GM12874 (cell line): ENCODE measurements at regions not wholly inside any gene's neighbourhood (a gene's known extent, or its start where the extent isn't known, plus 50 kb on each side); places are given as distances from the start of the nearest gene placed in this dataset.

ENCODE experiments used
- TF ChIP-seq, protein P1 (sequence below): IDR thresholded peaks from 2 replicates; pipeline ENCODE4 v1.5.1; 2011; ENCODE audit warnings: low read depth, mild to moderate bottlenecking, control low read depth, low read length, moderate library complexity; ENCODE audit not compliant: insufficient read depth

DNA sequence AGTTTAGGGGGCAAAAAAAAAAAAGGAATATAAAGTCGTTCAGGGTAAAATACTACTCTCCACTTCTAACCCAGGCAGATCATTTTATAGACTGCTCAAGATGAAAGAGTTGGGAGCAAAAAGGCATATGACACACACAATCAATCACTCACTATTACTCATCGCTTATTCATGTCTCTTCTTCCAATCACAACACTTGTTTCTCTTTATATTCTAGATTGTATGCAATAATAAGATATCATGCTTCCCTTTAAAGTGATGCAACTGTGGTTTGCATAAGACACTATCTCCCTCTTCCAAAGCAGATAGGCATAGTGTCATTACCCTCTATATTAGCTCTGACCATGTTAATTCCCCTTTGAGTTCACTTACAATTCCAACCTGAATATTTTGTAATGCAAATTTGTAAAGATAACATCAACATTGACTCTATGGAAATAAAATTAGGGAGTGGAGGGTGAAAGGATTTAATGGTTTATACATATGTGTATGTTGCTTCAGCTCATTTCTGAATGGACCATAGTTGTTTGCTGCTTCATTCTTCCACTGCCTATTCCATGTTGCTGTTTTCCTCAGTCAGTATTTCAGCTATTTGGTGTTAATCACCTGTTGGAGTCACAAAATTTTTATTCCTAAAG is 154.9 kb upstream of the EPHA5 start:
- TF ChIP-seq, protein P1, sequence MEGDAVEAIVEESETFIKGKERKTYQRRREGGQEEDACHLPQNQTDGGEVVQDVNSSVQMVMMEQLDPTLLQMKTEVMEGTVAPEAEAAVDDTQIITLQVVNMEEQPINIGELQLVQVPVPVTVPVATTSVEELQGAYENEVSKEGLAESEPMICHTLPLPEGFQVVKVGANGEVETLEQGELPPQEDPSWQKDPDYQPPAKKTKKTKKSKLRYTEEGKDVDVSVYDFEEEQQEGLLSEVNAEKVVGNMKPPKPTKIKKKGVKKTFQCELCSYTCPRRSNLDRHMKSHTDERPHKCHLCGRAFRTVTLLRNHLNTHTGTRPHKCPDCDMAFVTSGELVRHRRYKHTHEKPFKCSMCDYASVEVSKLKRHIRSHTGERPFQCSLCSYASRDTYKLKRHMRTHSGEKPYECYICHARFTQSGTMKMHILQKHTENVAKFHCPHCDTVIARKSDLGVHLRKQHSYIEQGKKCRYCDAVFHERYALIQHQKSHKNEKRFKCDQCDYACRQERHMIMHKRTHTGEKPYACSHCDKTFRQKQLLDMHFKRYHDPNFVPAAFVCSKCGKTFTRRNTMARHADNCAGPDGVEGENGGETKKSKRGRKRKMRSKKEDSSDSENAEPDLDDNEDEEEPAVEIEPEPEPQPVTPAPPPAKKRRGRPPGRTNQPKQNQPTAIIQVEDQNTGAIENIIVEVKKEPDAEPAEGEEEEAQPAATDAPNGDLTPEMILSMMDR = no peak

DNA sequence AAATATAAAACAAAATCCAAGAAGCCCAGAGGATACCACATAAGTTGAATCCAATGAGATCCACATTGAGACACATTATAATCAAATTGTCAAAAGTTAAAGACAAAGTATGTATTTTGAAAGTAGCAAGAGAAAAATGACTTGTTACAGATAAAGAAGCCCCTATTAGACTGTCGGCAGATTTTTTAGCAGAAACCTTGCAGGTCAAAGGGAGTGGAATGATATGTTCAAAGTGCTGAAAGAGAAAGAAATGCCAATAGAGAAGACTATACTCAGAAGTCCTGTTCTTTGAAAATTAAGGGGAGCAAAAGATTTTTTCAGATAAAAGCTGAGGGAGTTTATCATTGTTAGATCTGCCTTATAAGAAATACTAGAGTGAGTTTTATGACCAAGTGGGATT is 148.9 kb upstream of the EPHA5 start:
- TF ChIP-seq, protein P1 = no peak

DNA sequence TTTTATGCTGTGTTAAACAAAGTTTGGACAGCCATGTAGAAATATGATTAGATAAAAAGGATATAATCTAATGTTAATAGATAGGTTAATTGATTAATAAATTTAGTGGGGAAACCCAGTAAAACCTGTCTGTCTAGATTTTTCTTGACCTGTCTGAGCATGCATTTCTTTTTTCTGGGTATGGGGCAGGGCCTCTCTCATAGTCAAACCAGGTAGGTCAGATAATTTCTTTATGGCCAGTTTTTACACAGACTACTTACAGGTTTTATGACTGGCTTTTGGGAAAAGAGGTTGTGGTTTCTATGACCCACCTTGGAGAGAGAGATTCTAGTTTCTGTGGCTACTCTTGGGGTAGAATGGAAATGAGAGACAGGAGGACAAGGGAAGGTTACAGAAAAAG is 135.6 kb upstream of the EPHA5 start:
- TF ChIP-seq, protein P1 = no peak

DNA sequence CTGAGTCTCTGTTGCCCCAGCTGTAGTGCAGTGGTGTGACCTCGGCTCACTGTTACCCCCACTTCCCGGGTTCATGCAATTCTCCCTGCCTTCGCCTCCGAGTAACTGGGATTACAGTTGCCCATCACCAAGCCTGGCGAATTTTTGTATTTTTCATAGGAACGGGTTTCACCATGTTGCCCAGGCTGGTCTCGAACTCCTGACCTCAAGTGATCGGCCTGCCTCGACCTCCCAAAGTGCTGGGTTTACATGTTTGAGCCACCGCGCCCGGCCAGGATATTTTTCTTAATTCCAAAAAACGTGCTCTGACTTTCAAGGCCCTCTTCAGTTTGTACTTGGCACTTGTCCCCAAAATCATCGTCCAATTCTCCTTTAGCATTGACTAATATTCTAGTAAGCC is 129.2 kb upstream of the EPHA5 start:
- TF ChIP-seq, protein P1 = no peak

DNA sequence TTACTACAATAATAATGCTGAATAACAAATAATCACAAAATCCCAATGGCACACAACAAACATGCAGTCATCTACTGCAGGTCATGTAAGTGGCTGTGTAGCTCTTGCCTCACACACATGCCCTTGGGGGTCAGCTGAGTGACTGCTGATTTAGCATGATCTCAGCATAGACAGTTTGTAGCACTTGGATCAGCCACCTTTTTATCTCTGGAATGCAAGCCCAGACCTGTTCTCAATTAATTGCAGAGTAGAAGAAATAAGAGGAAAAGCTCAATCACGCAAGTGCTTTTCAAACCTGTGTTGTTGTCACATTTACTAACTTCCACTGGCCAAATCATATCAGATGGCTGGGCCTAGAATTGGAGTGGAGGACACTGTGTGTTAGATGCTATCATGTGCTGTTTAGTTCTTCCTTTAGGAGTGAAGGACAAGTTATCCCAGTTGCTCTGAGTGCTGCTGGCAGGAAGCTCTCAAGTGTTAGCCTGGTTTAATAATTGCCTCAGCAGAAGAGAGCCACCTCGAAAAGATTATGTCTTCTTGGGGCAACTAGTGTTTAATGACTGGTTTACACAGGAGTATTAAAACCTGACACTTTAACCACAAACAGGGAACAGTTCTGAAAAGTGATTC is 128.3 kb upstream of the EPHA5 start:
- TF ChIP-seq, protein P1 = no peak

DNA sequence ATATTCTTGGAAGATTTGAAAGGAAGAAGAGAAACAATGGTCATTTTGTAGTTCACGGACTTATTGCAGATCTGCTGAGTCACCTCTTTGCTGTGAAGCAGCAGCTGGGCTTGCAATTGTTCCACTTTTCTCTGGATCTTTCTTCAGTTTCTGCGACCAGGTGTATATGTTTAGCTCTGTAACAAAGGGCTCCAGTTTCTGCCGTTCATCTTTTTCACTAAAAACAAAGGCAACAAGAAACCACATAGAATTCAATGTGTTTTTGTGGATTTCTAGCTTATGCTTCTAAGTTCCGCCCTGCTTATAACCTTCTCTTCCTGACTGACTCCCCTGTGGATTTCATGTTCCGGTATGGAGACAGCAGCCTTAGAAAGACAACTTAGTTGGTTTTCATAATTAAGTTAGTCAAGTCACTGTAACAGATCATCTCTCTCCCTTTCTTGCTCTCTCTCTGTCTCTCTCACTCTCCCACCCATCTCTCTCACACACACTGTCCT is 121.6 kb upstream of the EPHA5 start:
- TF ChIP-seq, protein P1 = no peak

DNA sequence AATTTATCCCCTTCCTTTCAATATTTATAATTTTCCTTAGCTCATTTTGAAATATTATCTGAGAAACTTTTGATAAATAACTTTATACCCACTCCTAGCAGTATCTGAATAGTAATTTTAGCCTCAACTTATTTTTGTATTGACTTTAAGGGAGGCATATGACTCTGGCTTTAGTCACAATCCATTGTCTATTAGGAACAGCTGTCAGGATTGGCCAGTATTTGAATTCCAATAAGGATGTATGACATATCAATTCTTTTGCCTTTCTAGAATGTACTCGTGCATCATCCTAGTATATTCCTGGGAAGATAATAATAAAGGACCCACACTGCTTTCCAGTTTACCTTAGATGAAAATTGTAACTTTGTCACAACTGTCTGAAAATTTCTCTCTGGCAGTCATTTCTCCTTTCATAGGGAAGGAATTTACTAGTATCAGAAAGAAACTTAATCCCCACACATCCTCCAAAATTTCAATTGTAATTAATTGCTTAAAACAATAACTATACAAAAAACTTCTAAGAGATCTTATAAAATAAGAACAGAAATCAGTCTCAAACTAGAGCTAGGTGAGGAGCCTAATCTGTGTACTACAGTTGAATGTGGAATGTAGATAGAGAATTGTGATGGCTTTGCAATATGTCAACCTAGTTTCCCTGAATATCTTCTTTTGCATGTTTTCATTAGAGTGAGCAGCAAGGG is 121.0 kb upstream of the EPHA5 start:
- TF ChIP-seq, protein P1 = no peak
